GM21737 (cell line): ENCODE measurements at regions not wholly inside any gene's neighbourhood (a gene's known extent, or its start where the extent isn't known, plus 50 kb on each side); places are given as distances from the start of the nearest gene placed in this dataset.

Source experiments
- ATAC-seq: cut with Tn5 transposase; IDR thresholded peaks from one replicate; pipeline ENCODE4 v1.9.1; 2021; ENCODE audit warnings: mild to moderate bottlenecking, moderate library complexity; ENCODE audit not compliant: unreplicated experiment

GRCh38 chr4:165715989-165716388 is 157.0 kb upstream of the TLL1 start:
- no peak for ATAC-seq

DNA sequence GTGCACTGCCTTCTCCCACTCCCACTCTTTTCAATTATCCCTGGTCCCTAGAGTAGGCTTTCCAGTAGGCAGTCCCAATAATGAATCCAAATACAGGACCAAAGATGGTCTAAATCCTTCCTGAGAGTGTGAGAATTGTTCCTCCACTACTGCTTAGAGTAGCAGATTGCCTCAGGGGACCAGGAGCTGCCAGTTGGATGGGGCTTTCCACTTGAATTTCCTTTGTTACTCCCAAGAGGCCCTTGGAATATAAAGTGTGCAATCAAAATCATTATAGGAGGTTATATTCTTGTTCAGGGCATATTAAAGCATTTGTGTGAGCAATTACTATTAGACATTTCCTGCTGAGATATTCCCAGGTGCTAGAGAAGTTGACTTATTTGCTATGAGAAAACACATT is 156.6 kb upstream of the TLL1 start:
- ATAC-seq, result no peak

- no peak for ATAC-seq
These were observed 154.4 kb upstream of the TLL1 start for GRCh38 chr4:165718660-165719059.

DNA sequence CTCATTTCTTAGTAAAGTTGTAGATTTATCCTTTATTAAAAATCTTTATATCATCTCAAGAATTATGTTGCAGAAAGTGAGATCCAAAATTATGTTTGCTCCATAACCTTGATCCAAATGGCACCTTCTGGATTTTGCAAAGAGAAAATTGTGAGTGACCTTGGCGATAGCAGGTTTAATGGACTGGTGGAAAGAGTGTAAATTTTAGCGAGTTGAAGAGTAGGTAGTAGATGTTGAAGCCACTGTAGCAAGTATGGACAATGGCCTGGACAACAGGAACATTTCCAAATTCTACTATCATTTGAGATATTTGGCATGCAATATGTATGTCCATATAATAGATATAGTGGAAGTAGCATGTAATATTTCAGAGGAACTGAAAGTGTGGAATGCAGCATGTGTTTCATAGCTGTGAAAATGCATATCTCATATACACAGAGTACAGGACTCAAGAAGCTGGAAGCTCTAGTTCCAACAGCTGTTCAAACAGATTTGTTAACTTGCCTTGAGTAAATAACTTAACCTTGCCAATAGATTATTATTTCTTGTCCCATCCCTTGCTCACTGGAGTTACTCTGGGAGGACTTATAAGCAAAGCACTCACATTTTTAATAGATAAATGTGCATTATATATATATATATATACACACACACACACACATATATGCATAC is 152.5 kb upstream of the TLL1 start:
- ATAC-seq, result no peak

- ATAC-seq, result no peak
These were observed 151.2 kb upstream of the TLL1 start for GRCh38 chr4:165721815-165722214.

DNA sequence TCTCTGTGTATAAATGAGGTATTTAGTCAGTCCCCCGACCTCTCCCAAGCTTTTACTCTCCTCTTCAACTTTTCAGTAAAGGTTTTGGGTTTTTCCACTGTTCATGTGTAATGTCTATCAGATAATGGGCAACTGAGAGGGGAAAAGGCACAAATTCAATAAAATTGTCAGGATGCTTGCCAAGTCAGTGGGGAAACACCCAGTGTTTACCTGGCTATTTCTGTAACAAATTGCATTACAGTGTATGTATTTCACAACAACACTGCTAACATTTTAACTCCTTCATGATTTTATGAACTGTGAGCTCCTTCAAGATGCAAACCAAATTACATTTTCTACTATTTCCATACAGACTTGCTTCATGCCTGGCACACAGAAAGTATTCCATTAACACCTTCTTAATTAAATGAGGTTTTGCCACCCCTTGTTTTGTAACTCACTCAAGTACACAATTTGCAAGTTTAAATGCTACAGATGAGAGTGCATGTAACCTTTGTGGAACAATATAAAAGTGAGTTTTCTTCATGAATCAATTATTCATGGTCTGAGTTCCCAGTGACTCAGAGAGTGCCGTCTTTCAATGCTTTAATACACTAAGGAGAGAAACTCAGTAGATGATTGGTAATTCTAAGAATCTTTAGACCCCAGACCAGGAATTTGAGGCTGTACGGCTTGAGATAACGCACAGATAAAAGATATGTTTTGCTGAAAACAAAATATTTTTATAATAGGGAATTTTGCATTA is 149.8 kb upstream of the TLL1 start:
- no peak for ATAC-seq

- no peak for ATAC-seq
These were observed 148.3 kb upstream of the TLL1 start for GRCh38 chr4:165724786-165725185.

DNA sequence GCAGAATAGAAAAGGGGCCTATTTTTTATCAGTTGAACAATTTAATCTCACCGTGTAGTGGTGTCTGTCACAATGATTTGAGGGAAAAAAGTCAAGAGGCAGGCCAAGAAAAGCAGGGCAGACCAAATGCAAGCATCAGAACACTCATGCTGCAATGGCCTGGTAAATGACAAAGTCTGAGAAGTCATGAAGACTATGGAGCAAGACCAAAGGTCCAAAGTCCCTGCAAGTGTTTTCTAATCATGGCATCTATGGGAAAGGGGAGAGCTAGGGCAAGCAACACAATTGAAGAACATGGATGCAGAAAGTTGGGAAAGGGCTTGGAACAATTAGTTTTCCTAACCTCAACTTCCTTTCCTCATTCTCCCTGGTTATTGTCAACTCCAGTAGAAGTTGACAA is 147.7 kb upstream of the TLL1 start:
- ATAC-seq, result no peak

- ATAC-seq, result no peak
These were observed 146.2 kb upstream of the TLL1 start for GRCh38 chr4:165726831-165727230.

DNA sequence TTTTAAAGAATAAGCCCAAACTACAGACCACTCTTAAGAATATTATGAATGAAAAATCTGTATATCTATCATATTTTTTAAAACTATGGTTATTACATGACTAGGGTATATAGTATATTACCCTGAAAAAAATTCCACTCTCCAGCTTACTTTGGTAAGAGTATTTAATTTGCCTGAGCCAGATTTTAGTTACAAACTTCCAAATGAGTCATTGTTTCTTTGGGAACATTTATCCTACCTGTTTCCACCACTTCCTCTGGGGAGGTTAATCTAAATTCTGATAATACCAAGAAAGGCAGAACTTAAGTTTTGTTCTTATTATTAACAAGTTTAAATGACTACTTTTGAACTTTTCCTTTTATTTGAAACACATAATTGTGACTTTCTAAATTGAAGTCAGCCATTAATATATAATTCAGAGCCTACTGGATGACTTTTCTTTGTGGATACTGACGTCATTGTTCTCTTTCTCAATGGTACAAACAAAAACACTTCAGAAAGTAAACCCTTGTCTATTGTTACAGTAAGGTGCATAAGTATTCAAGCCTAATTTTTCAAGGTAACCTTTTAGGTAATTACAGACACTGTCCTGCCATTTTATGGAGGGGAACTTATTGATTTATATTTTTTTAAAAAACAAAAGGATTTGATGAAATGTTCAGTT is 135.6 kb upstream of the TLL1 start:
- ATAC-seq, result no peak

DNA sequence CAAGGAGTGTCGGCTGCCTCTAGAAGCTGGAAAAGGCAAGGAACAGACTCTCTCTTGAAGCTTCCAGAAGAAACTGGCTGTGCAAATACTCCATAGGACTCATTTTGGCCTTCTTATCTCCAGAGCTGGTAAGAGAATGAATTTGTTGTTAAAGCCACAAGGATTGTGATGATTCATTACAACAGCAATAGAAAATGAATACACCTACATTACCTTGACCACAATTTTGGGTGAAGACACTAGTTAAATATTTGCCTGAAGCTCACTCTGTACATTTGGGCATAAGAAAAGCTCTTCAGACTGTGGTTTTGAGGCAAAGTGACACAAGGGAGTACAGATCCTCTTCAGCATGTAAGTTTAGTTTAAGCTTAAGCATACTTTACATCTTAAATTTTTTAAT is 134.5 kb upstream of the TLL1 start:
- no peak for ATAC-seq

DNA sequence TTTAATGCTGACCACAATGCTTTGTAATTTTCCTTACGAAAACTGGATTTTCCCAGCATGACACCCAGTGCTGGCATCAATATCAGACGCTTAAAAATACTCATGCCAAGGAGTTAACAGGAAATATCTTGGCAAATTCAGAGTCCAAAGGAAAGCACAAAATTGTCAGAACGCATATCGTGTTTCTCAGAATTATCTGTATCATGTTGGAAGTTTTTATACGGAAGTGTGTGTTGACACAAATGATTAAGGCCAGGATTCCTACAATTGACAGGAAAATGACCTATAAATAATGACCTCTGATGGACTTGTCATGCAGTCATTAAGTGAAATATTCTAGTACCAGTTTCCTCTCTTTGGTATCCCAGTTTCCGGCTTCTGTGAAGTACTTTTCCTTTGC is 132.1 kb upstream of the TLL1 start:
- ATAC-seq, result no peak

DNA sequence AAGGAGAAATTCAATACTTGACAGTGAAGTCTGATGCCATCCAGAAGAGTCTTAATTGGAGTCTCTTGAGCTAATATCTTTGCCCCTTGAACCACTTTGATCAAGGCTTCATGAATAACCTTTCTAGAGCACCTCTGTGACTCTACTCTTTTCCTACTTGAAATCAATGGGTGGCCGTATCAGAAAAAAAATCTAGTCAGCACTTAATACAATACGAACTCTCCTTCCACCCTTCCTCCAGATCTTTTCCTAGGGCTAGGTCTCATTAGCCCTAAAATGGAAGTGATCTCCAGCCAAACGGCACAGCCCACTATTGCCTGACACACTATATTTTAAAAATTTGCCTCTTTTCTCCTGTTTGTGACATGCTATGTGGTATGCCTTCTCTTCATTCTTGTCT is 129.6 kb upstream of the TLL1 start:
- ATAC-seq, result no peak

- ATAC-seq, result no peak
These were observed 128.7 kb upstream of the TLL1 start for GRCh38 chr4:165744370-165744769.

DNA sequence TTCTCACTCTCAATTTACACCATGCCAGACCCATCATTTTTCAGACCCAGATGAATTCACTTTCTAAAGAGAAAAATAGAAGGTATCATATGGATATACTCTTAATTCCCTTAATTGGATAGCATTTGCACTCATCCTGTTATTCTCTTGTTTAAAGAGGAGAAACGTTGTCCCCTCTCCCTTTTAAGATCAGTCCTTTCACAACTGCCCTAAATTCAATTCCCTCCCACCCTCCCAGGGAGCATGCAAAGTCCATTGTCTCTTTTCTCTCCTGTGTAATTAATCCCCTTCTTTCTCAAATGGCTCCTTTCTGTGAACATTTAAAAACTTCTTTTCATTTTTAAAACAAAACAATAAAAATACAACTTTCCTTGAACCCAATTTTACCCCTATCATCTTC is 124.7 kb upstream of the TLL1 start:
- no peak for ATAC-seq

GRCh38 chr4:165751882-165752281 is 121.2 kb upstream of the TLL1 start:
- ATAC-seq, result no peak

GRCh38 chr4:165754664-165755063 is 118.4 kb upstream of the TLL1 start:
- ATAC-seq, result no peak

GRCh38 chr4:165756836-165757235 is 116.2 kb upstream of the TLL1 start:
- ATAC-seq, result no peak

GRCh38 chr4:165757451-165757850 is 115.6 kb upstream of the TLL1 start:
- no peak for ATAC-seq

GRCh38 chr4:165758086-165758485 is 115.0 kb upstream of the TLL1 start:
- ATAC-seq, result no peak

DNA sequence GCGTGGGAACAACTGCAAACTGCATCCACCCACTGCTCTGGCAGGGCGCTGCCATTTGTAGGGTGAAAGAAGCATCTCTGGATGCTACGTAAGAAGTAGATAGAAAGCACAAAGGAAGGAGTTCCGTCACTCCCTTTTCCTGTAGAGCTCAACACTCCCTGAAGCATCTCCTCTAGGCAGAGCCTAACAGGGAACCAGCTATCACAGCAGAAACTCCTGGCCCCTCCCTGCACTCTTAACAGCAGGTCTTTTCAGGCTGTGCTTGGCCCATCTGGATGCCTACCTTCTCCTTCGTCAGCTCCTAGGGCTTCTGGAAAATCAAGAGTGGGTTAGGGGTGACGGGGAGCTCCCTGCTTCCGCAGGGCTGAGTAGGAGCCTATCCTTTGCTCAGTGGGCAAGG is 112.9 kb upstream of the TLL1 start:
- ATAC-seq, result no peak

GRCh38 chr4:165761963-165762362 is 111.1 kb upstream of the TLL1 start:
- no peak for ATAC-seq
